ENCODE measurements at regions not wholly inside any gene's neighbourhood (a gene's known extent, or its start where the extent isn't known, plus 50 kb on each side); places are given as distances from the start of the nearest gene placed in this dataset.
"Not testable (repeated sequence)": the region's sequence is repeated elsewhere in the genome, so short reads cannot be mapped to it uniquely, and the experiment has no call there.

DNA sequence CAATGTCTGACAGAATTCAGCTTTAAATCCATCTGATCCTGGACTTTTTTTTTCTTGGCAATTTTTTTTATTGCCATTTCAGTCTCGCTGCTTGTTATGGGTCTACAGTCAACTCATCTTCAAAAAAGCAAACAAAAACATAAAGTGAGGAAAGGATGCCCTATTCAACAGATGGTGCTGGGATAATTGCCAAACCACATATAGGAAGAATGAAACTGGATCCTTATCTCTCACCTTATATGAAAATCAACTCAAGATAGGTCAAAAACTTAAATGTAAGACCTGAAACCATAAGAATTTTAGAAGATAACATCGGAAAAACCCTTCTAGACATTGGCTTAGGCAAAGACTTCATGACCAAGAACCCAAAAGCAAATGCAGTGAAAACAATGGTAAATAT lies 389.1 kb upstream of the ST8SIA4 start:
- intact Hi-C loops (cut with DNase I; ENCODE audit: low total_unique reads) = no loop called here
- 72% methylated on average over 2 of the region's 2 CpGs for WGBS, 2 donors
- TF ChIP-seq POLR2A (IDR thresholded peaks at IDR 0.05) = no peak
- no peak for DNase-seq (ENCODE audit: low spot score in 2 of 2)
- H3K4me3 ChIP-seq (ENCODE audit: low read depth, poor library complexity, severe bottlenecking) = no peak overlapping the region

DNA sequence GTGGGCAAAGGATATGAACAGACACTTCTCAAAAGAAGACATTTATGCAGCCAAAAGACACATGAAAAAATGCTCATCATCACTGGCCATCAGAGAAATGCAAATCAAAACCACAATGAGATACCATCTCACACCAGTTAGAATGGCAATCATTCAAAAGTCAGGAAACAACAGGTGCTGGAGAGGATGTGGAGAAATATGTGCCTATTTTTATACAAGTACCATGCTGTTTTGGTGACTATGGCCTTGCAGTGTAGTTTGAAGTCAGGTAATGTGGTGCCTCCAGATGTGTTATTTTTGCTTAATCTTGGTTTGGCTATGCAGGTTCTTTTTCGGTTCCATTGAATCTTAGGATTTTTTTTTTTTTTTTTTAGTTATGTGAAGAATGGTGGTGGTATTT lies 387.7 kb upstream of the ST8SIA4 start:
- H3K4me3 ChIP-seq (ENCODE audit: low read depth, poor library complexity, severe bottlenecking); intact Hi-C loops (cut with DNase I; ENCODE audit: low total_unique reads); DNase-seq (ENCODE audit: low spot score in 2 of 2): not testable (repeated sequence)
- 85 to 90% methylated on average over 1 of the region's 1 CpG for WGBS, 2 donors

DNA sequence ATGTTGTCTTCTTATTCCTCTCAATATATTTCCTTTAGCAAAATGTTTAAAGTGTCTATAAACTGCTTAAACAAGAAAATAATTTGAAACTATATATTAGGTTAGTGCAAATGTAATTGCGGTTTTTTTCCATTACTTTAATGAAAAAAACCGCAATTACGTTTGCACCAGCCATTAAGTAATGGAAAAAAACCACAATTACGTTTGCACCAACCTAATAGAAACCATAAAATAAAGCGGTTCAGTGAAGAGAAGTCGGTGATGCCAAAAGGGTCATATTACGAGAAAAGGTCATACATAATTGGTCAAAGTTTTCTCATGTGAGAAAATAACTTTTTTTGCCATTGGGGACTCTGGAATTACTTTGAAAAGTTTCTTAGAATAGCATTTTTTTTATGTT lies 385.6 kb upstream of the ST8SIA4 start:
- TF ChIP-seq, protein P1, sequence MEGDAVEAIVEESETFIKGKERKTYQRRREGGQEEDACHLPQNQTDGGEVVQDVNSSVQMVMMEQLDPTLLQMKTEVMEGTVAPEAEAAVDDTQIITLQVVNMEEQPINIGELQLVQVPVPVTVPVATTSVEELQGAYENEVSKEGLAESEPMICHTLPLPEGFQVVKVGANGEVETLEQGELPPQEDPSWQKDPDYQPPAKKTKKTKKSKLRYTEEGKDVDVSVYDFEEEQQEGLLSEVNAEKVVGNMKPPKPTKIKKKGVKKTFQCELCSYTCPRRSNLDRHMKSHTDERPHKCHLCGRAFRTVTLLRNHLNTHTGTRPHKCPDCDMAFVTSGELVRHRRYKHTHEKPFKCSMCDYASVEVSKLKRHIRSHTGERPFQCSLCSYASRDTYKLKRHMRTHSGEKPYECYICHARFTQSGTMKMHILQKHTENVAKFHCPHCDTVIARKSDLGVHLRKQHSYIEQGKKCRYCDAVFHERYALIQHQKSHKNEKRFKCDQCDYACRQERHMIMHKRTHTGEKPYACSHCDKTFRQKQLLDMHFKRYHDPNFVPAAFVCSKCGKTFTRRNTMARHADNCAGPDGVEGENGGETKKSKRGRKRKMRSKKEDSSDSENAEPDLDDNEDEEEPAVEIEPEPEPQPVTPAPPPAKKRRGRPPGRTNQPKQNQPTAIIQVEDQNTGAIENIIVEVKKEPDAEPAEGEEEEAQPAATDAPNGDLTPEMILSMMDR (IDR thresholded peaks at IDR 0.05) = no peak
- no peak for TF ChIP-seq POLR2A (IDR thresholded peaks at IDR 0.05)
- no peak for DNase-seq (ENCODE audit: low spot score in 2 of 2)
- 74% methylated on average over 7 of the region's 7 CpGs for WGBS, 2 donors
- no peak overlapping the region for H3K4me3 ChIP-seq (ENCODE audit: low read depth, poor library complexity, severe bottlenecking)
- intact Hi-C loops (cut with DNase I; ENCODE audit: low total_unique reads) = no loop called here

DNA sequence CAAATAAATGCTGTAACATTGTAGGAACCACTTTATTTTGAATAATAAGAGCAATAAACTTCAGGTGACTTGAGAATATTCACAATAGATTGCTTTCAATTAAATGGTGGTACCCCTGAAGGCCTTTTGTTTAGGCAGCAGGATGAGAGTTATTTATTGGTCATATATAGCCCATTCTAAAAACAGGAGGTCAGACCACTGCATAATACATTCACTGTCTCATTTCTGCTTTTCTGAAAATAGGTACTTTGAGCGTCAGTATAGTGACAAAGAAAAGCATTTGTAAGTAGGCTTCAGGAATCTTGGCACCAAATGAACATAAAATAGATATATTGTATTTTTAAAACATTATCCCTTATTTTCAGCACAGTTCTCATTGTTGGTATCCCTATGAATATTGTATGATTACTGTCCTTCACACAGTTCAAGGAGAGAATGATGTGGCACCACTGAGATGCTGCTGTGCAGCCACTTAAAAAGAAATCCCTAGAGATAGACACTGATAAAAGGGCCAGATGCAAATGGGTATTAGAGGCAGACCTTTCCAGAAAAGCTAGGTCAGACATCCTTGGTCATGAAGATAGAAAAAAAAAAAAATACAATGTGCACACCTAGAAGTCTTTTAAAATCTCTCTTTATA lies 381.8 kb upstream of the ST8SIA4 start:
- no peak for DNase-seq (ENCODE audit: low spot score in 2 of 2)
- TF ChIP-seq, protein P1 (IDR thresholded peaks at IDR 0.05) = no peak
- no peak for TF ChIP-seq POLR2A (IDR thresholded peaks at IDR 0.05)
- no peak overlapping the region for H3K4me3 ChIP-seq (ENCODE audit: low read depth, poor library complexity, severe bottlenecking)
- intact Hi-C loops (cut with DNase I; ENCODE audit: low total_unique reads) = no loop called here
- 0 to 75% methylated on average over 1 of the region's 1 CpG for WGBS, 2 donors

DNA sequence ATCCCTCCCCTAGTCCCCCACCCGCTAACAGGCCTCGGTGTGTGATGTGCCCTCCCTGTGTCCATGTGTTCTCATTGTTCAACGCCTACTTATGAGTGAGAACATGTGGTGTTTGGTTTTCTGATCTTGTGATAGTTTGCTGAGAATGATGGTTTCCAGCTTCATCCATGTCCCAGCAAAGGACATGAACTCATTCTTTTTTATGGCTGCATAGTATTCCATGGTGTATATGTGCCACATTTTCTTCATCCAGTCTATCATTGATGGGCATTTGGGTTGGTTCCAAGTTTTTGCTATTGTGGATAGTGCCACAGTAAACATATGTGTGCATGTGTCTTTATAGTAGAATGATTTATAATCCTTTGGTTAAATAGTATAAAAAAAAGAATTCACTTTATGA lies 380.9 kb upstream of the ST8SIA4 start:
- WGBS, 2 donors = 91 to 94% methylated on average over 3 of the region's 3 CpGs
- H3K4me3 ChIP-seq (ENCODE audit: low read depth, poor library complexity, severe bottlenecking); intact Hi-C loops (cut with DNase I; ENCODE audit: low total_unique reads); DNase-seq (ENCODE audit: low spot score in 2 of 2): not testable (repeated sequence)

DNA sequence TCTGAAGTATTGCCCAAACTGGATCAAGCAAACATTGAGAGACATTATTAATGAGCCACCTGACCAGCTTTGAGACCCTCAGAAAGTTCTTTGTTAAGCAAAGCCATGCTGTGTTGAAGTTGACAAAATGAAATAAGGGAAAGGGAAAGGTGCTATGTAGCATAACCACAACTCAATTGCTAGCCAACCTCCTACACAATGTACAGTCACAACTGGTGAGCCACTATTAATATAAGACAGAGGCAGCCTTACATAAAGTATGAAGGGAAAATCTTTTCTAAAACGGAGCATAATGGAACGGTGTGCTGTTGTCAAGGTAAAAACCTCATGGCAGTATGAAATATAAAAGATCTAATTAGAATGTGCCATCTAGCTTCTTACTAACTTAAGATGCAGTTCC lies 375.8 kb upstream of the ST8SIA4 start:
- 87 to 92% methylated on average over 2 of the region's 2 CpGs for WGBS, 2 donors
- intact Hi-C loops (cut with DNase I; ENCODE audit: low total_unique reads) = no loop called here
- TF ChIP-seq, protein P1 (IDR thresholded peaks at IDR 0.05) = no peak
- no peak for DNase-seq (ENCODE audit: low spot score in 2 of 2)
- no peak overlapping the region for H3K4me3 ChIP-seq (ENCODE audit: low read depth, poor library complexity, severe bottlenecking)

DNA sequence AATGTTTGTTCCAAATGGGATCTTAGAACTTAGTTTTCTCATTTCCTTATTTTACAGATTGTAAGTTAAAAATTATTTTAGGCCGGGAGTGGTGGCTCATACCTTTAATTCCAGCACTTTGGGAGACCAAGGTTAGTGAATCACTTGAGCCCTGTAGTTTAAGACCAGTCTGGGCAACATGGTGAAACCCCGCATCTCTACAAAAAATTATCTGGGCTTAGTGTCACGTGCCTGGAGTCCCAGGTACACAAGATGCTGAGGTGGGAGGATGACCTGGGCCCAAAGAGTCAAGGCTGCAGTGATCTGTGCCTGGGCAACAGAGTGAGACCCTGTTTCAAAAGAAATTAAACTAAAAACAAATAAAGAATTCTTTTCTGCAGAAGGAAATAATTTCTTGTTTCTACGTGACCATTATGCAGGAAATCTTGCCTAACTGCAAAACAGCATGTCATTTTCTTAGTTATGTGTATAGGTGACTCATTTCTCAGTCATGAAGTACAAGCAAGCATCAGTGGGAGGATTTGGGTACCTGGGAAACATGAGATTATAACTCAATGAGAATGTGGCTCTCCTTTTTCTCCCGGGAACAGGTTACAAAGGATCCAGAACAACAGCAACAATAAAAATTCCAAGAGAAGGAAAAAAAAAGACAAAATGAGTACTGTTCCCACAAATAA lies 375.1 kb upstream of the ST8SIA4 start:
- TF ChIP-seq POLR2A (IDR thresholded peaks at IDR 0.05) = no peak
- TF ChIP-seq, protein P1 (IDR thresholded peaks at IDR 0.05) = no peak
- no peak for DNase-seq (ENCODE audit: low spot score in 2 of 2)
- no peak overlapping the region for H3K4me3 ChIP-seq (ENCODE audit: low read depth, poor library complexity, severe bottlenecking)
- intact Hi-C loops (cut with DNase I; ENCODE audit: low total_unique reads) = no loop called here
- 67 to 68% methylated on average over 5 of the region's 5 CpGs for WGBS, 2 donors
